Activated CD8-positive, alpha-beta memory T cell treated with anti-CD3 and anti-CD28 coated beads, Interleukin-2, amount 50 U/mL, for 48 hours (primary cell): ENCODE measurements at regions not wholly inside any gene's neighbourhood (a gene's known extent, or its start where the extent isn't known, plus 50 kb on each side); places are given as distances from the start of the nearest gene placed in this dataset.
A peak's percentile ranks its signal among the peaks of the same experiment; 100 is the strongest.

Source experiments
- DNase-seq: peaks from one replicate; pipeline ENCODE4 v3.0.0-alpha.2; 2020

- DNase-seq: no peak
These were observed 286.8 kb downstream of the HACE1 start for GRCh38 chr6:104572901-104573300.

- no peak for DNase-seq
These were observed 293.3 kb downstream of the HACE1 start for GRCh38 chr6:104566411-104566810.

- no peak for DNase-seq
These were observed 296.4 kb downstream of the HACE1 start for GRCh38 chr6:104563306-104563705.

- DNase-seq: no peak
These were observed 300.1 kb downstream of the HACE1 start for GRCh38 chr6:104559435-104560202.

GRCh38 chr6:104558746-104559145 lies 301.0 kb downstream of the HACE1 start:
- no peak for DNase-seq

- DNase-seq: no peak
These were observed 311.4 kb downstream of the HACE1 start for GRCh38 chr6:104548297-104548696.

- DNase-seq: no peak
These were observed 318.3 kb downstream of the HACE1 start for GRCh38 chr6:104541411-104541810.

GRCh38 chr6:104540743-104541142 lies 319.0 kb downstream of the HACE1 start:
- no peak for DNase-seq

- no peak for DNase-seq
These were observed 320.5 kb downstream of the HACE1 start for GRCh38 chr6:104539173-104539572.

- DNase-seq: no peak
These were observed 321.8 kb downstream of the HACE1 start for GRCh38 chr6:104537872-104538271.

GRCh38 chr6:104537180-104537579 lies 322.5 kb downstream of the HACE1 start:
- no peak for DNase-seq

GRCh38 chr6:104532462-104532861 lies 327.3 kb downstream of the HACE1 start:
- no peak for DNase-seq

GRCh38 chr6:104531646-104532045 lies 328.1 kb downstream of the HACE1 start:
- DNase-seq: no peak

GRCh38 chr6:104527761-104528415 lies 331.8 kb downstream of the HACE1 start:
- DNase-seq: no peak

GRCh38 chr6:104527311-104527710 lies 332.4 kb downstream of the HACE1 start:
- no peak for DNase-seq

GRCh38 chr6:104526376-104526775 lies 333.3 kb downstream of the HACE1 start:
- no peak for DNase-seq

GRCh38 chr6:104525677-104526322 lies 333.9 kb downstream of the HACE1 start:
- DNase-seq: peak; percentile 71

GRCh38 chr6:104522533-104522932 lies 337.2 kb downstream of the HACE1 start:
- DNase-seq: no peak

- DNase-seq: no peak
These were observed 338.5 kb downstream of the HACE1 start for GRCh38 chr6:104521176-104521575.

- no peak for DNase-seq
These were observed 340.2 kb downstream of the HACE1 start for GRCh38 chr6:104519566-104519965.

GRCh38 chr6:104509355-104509754 lies 350.4 kb downstream of the HACE1 start:
- no peak for DNase-seq

- DNase-seq: no peak
These were observed 353.3 kb downstream of the HACE1 start for GRCh38 chr6:104506429-104506828.

- DNase-seq: no peak
These were observed 353.9 kb downstream of the HACE1 start for GRCh38 chr6:104505838-104506237.

GRCh38 chr6:104500265-104500664 lies 359.5 kb downstream of the HACE1 start:
- DNase-seq: no peak
